Rectal smooth muscle tissue (tissue), 1 donor: ENCODE measurements at regions not wholly inside any gene's neighbourhood (a gene's known extent, or its start where the extent isn't known, plus 50 kb on each side); places are given as distances from the start of the nearest gene placed in this dataset.

ENCODE experiments used
- H3K27ac ChIP-seq: one replicate; pipeline ENCODE4 v1.7.0; 2013; ENCODE audit warnings: low read depth, low read length, inconsistent platforms
- H3K27me3 ChIP-seq: one replicate; pipeline ENCODE4 v1.7.0; 2013; ENCODE audit warnings: low read length; ENCODE audit not compliant: control insufficient read depth, insufficient read depth
- H3K36me3 ChIP-seq: one replicate; pipeline ENCODE4 v1.7.0; 2013; ENCODE audit warnings: low read length; ENCODE audit not compliant: control insufficient read depth, insufficient read depth
- H3K4me1 ChIP-seq: one replicate; pipeline ENCODE4 v1.7.0; 2013; ENCODE audit warnings: low read length; ENCODE audit not compliant: control insufficient read depth, insufficient read depth
- H3K4me3 ChIP-seq: one replicate; pipeline ENCODE4 v1.7.0; 2013; ENCODE audit warnings: low read length
- H3K9ac ChIP-seq: one replicate; pipeline ENCODE4 v1.7.0; 2013; ENCODE audit warnings: low read length

DNA sequence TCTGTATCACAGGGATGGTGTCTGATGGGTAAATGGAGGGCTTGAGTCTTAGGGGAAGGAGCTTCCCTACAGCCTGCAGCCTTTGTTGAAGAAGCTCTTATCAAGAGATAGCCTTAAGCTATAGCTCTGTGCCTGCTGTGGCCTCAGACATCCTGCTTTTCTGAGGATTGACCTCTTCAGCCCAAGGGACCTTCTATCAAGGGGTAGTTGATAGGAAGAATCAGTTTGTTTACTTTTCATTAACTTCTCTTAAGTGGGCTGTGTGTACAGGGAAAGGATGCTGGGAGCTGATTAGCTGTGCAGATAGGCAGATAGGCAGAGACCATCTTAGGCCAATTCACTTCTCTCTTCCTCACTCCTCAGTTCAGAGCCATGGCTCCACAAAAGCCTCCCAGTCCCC, 151.8 kb upstream of the CADM1 start:
- H3K27ac ChIP-seq, result no peak overlapping the region
- no peak overlapping the region for H3K4me3 ChIP-seq
- H3K27me3 ChIP-seq, result peaks cover 19% of the 10 kb centered on the region

DNA sequence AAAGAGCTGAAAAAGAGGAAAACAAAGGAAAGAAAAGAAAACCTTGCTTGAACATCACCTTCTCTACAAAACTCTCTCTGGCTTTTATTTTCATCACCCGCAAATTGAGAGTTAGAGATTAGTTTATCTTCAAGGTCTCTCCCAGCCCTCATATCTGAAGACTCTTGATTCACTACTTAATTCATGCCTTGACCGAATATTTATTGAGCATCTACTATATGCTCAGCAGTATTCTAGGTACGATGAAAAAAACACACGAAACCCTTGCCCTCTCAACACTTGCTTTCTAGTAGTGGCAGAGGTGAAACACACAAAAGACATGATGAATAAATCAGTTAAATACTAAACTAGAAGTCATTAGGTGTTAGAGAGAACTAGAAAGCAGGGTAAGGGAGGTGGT, 150.6 kb upstream of the CADM1 start:
- Histone ChIP-seq H3K9ac (no peak overlapping the region), H3K36me3 (no peaks in the 10 kb centered on the region), H3K27ac (no peak overlapping the region), H3K4me1 (no peaks in the 10 kb centered on the region), H3K4me3 (no peak overlapping the region), H3K27me3 (peaks cover 14% of the 10 kb centered on the region)

More for the DNA sequence above, 151.8 kb upstream of the CADM1 start:
- Histone ChIP-seq H3K4me1 (peaks cover 2% of the 10 kb centered on the region), H3K36me3 (no peaks in the 10 kb centered on the region), H3K9ac (no peak overlapping the region)

DNA sequence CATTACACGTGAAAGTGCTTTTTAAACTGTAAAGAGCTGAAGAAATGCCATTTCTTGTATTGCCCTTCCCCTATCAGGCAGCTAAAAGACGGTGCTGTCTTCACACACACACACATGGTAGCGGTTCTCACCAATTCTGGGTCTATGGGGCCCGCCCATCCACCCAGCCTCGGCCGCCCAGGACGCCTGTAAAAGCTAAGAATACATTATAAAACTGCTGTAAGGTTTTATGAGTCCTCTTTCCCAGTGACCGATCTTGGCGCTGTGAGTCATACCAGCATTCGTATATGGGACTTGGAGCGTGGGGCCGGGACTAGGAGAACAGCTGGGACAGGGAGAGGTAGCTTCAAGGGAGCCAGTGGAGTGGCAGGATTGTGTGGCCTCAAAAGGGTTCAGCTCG, 149.7 kb upstream of the CADM1 start:
- H3K4me3 ChIP-seq, result no peak overlapping the region
- H3K27ac ChIP-seq, result no peak overlapping the region
- peaks cover 8% of the 10 kb centered on the region for H3K27me3 ChIP-seq
- H3K9ac ChIP-seq, result no peak overlapping the region
- H3K36me3 ChIP-seq, result no peaks in the 10 kb centered on the region
- H3K4me1 ChIP-seq, result no peaks in the 10 kb centered on the region

DNA sequence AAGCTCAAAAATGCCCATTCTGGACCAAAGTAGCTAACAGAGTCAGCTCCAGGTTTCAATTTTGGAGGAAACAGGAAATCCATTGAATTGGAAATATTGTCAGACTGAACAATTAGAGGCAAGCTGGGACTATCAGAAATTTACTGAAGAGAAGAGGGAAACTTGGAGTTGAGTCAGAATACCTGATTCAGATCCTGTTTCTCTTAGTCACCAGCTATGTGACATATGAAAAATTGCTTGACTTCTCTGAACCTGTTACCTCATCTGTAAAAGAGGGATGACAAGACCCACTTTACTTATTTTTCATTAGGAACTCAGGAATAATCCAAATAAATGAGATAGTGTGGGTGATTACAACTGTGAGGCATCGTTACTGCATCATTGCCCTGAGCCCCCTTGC, 148.9 kb upstream of the CADM1 start:
- no peak overlapping the region for H3K4me3 ChIP-seq
- no peak overlapping the region for H3K27ac ChIP-seq
- H3K36me3 ChIP-seq, result no peaks in the 10 kb centered on the region
- peaks cover 8% of the 10 kb centered on the region for H3K27me3 ChIP-seq
- H3K4me1 ChIP-seq, result no peaks in the 10 kb centered on the region
- no peak overlapping the region for H3K9ac ChIP-seq

DNA sequence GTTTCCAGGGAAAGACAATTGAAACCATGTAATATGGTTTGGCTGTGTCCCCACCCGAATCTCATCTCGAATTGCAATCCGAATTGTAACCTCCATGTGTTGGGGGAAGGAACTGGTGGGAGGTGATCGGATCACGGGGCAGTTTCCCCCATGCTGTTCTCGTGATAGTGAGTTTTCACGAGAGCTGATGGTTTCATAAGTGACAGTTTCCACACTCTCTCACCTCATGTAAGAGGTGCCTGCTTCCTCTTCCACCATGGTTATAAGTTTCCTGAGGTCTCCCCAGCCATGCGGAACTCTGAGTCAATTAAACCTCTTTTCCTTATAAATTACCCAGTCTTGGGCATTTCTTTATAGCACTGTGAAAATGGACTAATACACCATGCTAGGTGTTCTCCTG, 148.3 kb upstream of the CADM1 start:
- Histone ChIP-seq H3K4me3 (no peak overlapping the region), H3K4me1 (no peaks in the 10 kb centered on the region), H3K27ac (no peak overlapping the region), H3K36me3 (no peaks in the 10 kb centered on the region), H3K27me3 (peaks cover 8% of the 10 kb centered on the region), H3K9ac (no peak overlapping the region)

DNA sequence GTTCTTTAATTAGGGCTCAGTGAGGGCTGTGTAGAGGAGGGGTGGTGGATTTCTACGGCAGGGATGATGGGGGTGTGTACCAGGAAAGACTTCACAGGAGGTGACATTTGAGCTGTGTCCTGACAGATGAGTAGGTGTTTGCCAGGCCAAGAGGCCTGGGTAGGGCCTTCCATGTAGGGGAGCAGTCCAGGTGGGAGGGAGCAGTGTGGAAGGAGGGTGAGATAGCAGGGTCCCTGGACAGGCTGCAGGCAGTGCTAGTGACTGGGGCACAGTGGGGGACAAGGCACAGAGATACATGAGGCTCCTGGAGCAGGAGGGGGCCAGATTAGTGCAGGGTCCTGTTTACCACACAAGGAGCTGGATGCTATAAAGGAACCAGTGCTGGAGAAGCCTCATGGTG, 147.9 kb upstream of the CADM1 start:
- H3K27ac ChIP-seq, result no peak overlapping the region
- peaks cover 8% of the 10 kb centered on the region for H3K27me3 ChIP-seq
- H3K9ac ChIP-seq, result no peak overlapping the region
- H3K4me3 ChIP-seq, result no peak overlapping the region
- H3K36me3 ChIP-seq, result no peaks in the 10 kb centered on the region
- H3K4me1 ChIP-seq, result no peaks in the 10 kb centered on the region

DNA sequence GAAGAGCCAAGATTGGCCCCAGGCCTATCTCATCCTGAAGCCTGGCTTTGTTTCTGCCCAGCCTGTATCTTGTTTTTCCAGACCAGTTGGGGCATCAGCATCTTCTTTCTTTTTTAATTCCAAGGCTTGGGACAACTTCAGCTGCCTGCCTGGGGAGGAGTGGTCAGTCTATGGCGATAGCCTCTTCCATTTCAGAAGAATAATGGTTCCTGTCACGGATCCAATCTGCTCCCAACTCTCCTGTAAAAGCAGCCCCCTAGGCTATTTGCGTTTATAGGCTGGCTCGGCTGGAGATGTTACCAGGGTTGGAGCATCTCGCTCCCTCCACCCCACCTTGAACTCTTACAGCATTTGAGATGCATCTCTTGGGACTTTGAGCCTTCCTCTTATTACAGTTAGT, 145.2 kb upstream of the CADM1 start:
- no peak overlapping the region for H3K27ac ChIP-seq
- H3K36me3 ChIP-seq, result no peaks in the 10 kb centered on the region
- no peaks in the 10 kb centered on the region for H3K4me1 ChIP-seq
- H3K9ac ChIP-seq, result no peak overlapping the region
- H3K4me3 ChIP-seq, result no peak overlapping the region
- H3K27me3 ChIP-seq, result no peaks in the 10 kb centered on the region

DNA sequence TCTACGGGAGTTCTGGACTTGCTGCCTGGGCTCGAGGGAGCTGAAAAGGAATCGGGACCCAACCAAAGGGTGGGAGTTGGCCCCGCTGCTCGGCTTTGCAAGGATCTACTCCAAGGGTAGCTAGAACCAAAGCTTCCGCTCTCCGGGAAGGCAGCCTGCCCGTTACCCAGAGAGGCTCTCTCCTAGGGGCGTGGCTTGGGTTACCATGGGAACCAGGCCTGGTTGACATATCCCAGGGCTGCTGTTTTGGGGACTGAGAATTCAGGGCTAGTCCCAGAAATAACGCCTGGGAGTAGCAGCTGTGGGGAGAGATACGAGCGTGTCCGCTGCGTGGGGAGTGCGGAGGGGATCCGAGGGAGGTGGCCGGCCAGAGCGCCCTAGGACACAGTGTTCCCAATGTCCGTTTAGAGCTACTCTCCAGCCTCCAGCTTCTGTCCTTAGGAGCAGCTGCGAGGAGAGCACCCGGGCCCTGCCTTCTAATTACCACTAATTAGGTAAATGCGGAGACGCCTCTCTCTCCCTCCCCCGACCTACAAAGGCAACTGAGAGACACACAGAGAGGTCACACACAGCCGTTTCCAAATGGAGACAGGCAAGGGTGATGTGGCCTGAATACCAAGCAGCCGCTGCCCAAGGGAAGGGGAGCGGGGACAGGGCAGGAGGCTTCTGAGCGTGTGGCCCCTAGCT, 141.6 kb upstream of the CADM1 start:
- H3K27me3 ChIP-seq, result peaks cover 6% of the 10 kb centered on the region
- no peak overlapping the region for H3K9ac ChIP-seq
- H3K36me3 ChIP-seq, result no peaks in the 10 kb centered on the region
- no peaks in the 10 kb centered on the region for H3K4me1 ChIP-seq
- no peak overlapping the region for H3K4me3 ChIP-seq
- H3K27ac ChIP-seq, result no peak overlapping the region

DNA sequence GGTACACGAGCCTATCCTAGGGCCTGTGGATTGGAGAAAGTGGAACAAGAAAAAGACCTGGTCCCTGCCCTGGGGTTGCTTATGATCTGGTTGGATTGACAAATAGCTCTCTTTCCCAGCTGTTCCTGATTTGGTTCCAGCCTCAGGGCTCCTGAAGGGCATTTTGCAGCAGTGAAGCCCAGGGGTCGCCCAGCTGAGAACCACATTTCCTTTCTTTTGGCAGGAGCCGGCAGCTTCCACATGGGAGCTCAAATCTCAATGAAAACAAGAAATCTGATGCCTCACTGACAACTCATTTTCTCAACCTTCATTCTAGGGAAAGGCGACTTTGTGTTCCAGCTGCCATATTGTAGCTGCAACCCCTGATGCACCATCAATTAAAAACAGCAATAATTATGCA, 140.6 kb upstream of the CADM1 start:
- Histone ChIP-seq H3K9ac (no peak overlapping the region), H3K27me3 (peaks cover 6% of the 10 kb centered on the region), H3K4me3 (no peak overlapping the region), H3K4me1 (no peaks in the 10 kb centered on the region), H3K27ac (no peak overlapping the region), H3K36me3 (no peaks in the 10 kb centered on the region)

DNA sequence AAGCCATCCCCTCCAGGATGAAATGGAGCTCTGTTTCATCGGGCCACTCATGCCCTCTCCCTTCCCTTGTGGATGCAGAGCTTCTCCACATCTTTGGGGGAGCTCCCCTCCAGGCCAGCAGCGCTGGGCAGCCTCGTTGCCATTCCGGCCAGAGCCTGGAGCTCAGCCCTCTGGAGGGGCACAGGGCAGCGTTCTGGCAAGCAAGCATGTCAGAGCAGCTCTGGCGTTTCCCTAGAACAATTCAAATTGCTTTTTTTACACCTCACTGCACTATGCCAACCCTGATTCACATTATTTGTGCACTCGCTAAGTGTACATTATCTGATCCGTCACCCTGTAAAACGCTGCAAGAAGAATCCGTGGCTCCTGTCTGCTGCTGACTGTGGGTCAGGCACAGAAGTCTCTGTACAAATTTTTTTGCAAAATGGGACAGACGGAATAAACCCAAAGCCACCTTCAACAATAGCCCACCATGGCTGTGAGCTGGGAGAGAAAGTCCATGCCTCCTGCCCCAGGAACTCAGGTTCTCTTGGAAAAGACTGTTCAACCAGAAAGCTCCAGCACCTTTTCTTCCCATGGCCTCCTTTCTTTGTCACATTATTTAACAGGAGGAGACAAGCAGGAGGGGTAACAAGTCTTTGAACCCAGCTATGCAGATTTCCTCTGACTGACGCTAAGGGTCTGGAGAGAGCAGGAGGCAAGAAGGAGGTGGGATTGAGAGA, 139.5 kb upstream of the CADM1 start:
- H3K4me1 ChIP-seq, result no peaks in the 10 kb centered on the region
- H3K9ac ChIP-seq, result no peak overlapping the region
- no peaks in the 10 kb centered on the region for H3K36me3 ChIP-seq
- no peak overlapping the region for H3K4me3 ChIP-seq
- H3K27me3 ChIP-seq, result peaks cover 6% of the 10 kb centered on the region
- no peak overlapping the region for H3K27ac ChIP-seq

DNA sequence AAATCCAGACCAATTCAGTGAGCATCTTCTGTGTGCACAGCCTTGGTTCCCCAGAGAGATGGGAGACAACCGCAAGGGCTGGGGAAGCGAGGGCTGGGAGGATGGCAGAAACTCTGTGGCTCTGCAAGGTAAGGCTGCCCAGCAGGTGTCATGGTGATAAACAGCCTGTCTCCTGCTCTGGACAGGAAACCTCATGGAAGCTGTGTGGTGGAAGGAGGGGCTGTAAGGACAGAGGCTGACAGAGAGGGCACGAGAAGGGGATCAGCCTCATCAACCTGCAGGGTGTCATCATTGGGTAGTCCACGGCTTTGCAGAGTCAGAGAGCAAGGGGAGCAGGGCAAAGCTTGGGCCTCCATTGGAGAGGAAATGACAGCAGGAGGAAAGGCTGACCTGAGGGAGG, 138.4 kb upstream of the CADM1 start:
- Histone ChIP-seq H3K4me3 (no peak overlapping the region), H3K4me1 (no peaks in the 10 kb centered on the region), H3K36me3 (no peaks in the 10 kb centered on the region), H3K27ac (no peak overlapping the region), H3K9ac (no peak overlapping the region), H3K27me3 (peaks cover 6% of the 10 kb centered on the region)

DNA sequence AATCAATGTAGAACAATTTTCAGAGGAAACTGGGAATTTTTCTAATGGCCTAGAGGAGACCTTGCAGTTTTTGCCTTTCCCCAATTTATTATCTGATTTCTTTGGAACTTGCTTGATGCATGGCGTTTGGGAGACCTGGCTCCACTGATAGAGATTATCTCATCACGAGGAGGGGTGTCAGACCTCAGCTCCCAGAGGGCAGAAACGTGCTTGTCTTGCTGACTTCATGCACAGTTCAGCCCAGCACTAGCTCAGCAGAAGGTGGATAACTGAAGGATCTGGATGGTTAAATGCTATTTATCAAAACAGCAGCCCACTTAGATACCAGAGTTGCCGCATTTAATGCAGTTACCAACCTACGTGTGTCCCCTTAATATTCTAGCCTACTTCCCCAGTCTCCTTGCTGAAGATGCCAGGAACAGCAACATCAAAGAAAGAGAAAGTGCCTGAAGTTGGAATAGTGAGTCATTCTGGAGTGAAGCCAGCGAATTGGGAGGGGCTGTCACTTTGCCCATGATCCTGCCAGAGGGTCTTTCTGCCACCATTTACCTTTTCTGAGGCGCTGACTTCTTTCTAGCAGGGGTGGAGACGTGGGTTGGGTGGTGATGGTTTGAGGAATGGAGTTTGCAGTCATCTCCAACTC, 133.5 kb upstream of the CADM1 start:
- Histone ChIP-seq H3K4me3 (no peak overlapping the region), H3K27ac (no peak overlapping the region), H3K36me3 (no peaks in the 10 kb centered on the region), H3K9ac (no peak overlapping the region), H3K4me1 (no peaks in the 10 kb centered on the region), H3K27me3 (peaks cover 1% of the 10 kb centered on the region)
